ENCODE measurements at regions not wholly inside any gene's neighbourhood (a gene's known extent, or its start where the extent isn't known, plus 50 kb on each side); places are given as distances from the start of the nearest gene placed in this dataset.

DNA sequence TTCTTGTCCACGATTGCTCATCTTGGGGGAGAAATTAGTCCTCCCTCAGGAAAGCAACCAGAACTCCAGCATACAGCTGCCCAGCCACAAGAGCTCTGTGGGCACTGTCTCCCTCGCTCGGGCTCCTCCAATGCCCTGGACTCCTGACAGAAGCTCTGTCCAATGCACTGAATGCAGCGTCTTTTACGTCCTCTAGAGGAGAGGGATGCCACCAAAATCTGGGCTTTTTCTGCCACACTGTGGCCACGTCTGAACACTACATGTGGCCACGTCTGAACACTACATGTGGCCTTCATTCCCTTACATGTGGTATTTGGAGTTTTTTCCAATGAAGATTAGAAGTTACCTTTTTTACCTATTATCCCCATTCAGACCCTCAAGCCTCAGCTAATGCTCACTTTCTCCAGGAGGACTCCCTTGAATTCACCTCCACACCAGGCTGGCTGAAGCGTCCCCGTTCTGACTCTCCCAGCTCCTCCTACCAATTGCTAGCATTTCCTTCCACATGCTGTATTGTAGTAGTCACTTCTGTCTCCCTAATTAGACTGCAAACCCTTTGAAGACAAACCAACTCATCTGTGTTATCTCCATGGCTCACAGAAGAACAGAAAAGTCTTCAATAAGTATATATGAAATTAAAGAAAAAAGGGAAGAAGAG lies 134.3 kb upstream of the PDE1C start:
- BruUV-seq (replicated peaks), result no TSS peak
- H4K20me1 ChIP-seq (ENCODE audit: insufficient read depth, low read length), result no peaks in the 10 kb centered on the region
- H3K4me1 ChIP-seq (ENCODE audit: insufficient read depth, low read length, poor library complexity, severe bottlenecking), result no peaks in the 10 kb centered on the region
- intact Hi-C loops (cut with micrococcal nuclease; ENCODE audit: unreplicated experiment), result loop anchor here (10.0 kb wide), 1 partner anchor 460 kb away; no protein-coding TSS in a partner anchor
- TF ChIP-seq, protein P1, sequence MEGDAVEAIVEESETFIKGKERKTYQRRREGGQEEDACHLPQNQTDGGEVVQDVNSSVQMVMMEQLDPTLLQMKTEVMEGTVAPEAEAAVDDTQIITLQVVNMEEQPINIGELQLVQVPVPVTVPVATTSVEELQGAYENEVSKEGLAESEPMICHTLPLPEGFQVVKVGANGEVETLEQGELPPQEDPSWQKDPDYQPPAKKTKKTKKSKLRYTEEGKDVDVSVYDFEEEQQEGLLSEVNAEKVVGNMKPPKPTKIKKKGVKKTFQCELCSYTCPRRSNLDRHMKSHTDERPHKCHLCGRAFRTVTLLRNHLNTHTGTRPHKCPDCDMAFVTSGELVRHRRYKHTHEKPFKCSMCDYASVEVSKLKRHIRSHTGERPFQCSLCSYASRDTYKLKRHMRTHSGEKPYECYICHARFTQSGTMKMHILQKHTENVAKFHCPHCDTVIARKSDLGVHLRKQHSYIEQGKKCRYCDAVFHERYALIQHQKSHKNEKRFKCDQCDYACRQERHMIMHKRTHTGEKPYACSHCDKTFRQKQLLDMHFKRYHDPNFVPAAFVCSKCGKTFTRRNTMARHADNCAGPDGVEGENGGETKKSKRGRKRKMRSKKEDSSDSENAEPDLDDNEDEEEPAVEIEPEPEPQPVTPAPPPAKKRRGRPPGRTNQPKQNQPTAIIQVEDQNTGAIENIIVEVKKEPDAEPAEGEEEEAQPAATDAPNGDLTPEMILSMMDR (conservative IDR thresholded peaks at IDR 0.05; ENCODE audit: low read length), result 0 out of 2 replicates have a peak, but pooled peaks have one; percentile 38
- no peak for TF ChIP-seq EZH2phosphoT487 (IDR thresholded peaks at IDR 0.05; ENCODE audit: borderline replicate concordance, low read depth, low read length)
- no peak overlapping the region for H3K4me2 ChIP-seq (ENCODE audit: low read length)
- ChIA-PET POLR2A (no interaction called here), CTCF (ENCODE audit: unreplicated experiment) (no interaction called here)
- no peak overlapping the region for H3K4me3 ChIP-seq (ENCODE audit: low read depth, low read length, poor library complexity, severe bottlenecking)
- H3K79me2 ChIP-seq (ENCODE audit: insufficient read depth, low read depth, low read length), result no peaks in the 10 kb centered on the region
- no peaks in the 10 kb centered on the region for H3K9me3 ChIP-seq (ENCODE audit: low read length)
- H3K36me3 ChIP-seq (ENCODE audit: insufficient read depth, low read length), result no peaks in the 10 kb centered on the region
- H2AFZ ChIP-seq (ENCODE audit: low read length), result no peak overlapping the region
- H3K27ac ChIP-seq (ENCODE audit: low read depth, low read length, poor library complexity, severe bottlenecking), result no peak overlapping the region
- no peaks in the 10 kb centered on the region for H3K9me2 ChIP-seq (ENCODE audit: insufficient read depth, low read length)
- peak; percentile 6 for DNase-seq (ENCODE audit: low spot score)

DNA sequence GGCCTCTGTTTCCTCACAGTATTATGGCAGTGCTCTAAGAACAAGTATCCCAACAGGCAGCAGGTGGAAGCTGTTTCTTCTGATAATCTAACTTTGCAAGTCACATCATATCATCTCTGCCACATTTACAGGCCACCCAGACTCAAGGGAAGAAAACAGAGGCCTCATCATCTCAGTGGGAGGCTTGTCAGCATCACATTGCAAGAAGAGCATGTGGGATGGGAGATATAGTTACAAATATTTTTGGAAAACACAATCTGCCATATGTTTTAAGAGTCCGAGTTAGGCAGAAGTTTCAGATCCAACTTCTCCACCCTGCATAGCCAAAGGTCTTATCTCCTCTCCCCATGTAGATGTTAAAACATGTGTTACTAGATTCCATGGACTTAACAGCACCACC lies 130.4 kb upstream of the PDE1C start:
- Histone ChIP-seq H3K4me2 (ENCODE audit: low read length) (no peak overlapping the region), H3K27ac (ENCODE audit: low read depth, low read length, poor library complexity, severe bottlenecking) (no peak overlapping the region), H3K4me3 (ENCODE audit: low read depth, low read length, poor library complexity, severe bottlenecking) (no peak overlapping the region), H3K9me2 (ENCODE audit: insufficient read depth, low read length) (no peaks in the 10 kb centered on the region), H3K36me3 (ENCODE audit: insufficient read depth, low read length) (no peaks in the 10 kb centered on the region), H3K9me3 (ENCODE audit: low read length) (no peaks in the 10 kb centered on the region), H3K79me2 (ENCODE audit: insufficient read depth, low read depth, low read length) (no peaks in the 10 kb centered on the region), H4K20me1 (ENCODE audit: insufficient read depth, low read length) (no peaks in the 10 kb centered on the region), H3K4me1 (ENCODE audit: insufficient read depth, low read length, poor library complexity, severe bottlenecking) (no peaks in the 10 kb centered on the region), H2AFZ (ENCODE audit: low read length) (no peak overlapping the region)
- BruUV-seq (replicated peaks), result no TSS peak
- intact Hi-C loops (cut with micrococcal nuclease; ENCODE audit: unreplicated experiment), result loop anchor here (10.0 kb wide), 1 partner anchor 456 kb away; no protein-coding TSS in a partner anchor
- no peak for DNase-seq (ENCODE audit: low spot score)
- ChIA-PET POLR2A (no interaction called here), CTCF (ENCODE audit: unreplicated experiment) (no interaction called here)
- TF ChIP-seq, protein P1 (conservative IDR thresholded peaks at IDR 0.05; ENCODE audit: low read length), result no peak
- TF ChIP-seq EZH2phosphoT487 (IDR thresholded peaks at IDR 0.05; ENCODE audit: borderline replicate concordance, low read depth, low read length), result no peak

DNA sequence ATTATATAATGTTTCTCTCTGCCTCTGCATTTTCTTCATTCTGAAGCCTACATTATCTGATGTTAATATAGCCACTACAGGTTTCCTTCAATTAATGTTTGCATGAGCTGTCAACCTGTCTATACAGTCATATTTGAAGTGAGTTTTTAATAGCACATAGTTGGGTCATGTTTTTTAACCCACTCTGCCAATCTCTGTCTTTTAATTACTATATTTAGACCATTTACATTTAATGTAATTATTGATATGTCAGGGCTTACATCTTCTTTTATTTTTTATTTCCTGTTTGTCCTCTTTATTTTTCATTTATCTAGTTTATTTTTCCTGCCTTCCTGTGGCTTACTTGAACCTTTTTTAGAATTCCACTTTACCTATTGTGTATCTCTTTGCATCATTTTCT lies 124.3 kb upstream of the PDE1C start:
- intact Hi-C loops (cut with micrococcal nuclease; ENCODE audit: unreplicated experiment), result no loop called here
- H3K36me3 ChIP-seq (ENCODE audit: insufficient read depth, low read length), result no peaks in the 10 kb centered on the region
- no TSS peak for BruUV-seq (replicated peaks)
- no peaks in the 10 kb centered on the region for H4K20me1 ChIP-seq (ENCODE audit: insufficient read depth, low read length)
- H2AFZ ChIP-seq (ENCODE audit: low read length), result no peak overlapping the region
- TF ChIP-seq, protein P1 (conservative IDR thresholded peaks at IDR 0.05; ENCODE audit: low read length), result no peak
- TF ChIP-seq EZH2phosphoT487 (IDR thresholded peaks at IDR 0.05; ENCODE audit: borderline replicate concordance, low read depth, low read length), result no peak
- no peak overlapping the region for H3K4me3 ChIP-seq (ENCODE audit: low read depth, low read length, poor library complexity, severe bottlenecking)
- no peaks in the 10 kb centered on the region for H3K79me2 ChIP-seq (ENCODE audit: insufficient read depth, low read depth, low read length)
- H3K9me3 ChIP-seq (ENCODE audit: low read length), result no peaks in the 10 kb centered on the region
- no peaks in the 10 kb centered on the region for H3K9me2 ChIP-seq (ENCODE audit: insufficient read depth, low read length)
- CTCF ChIA-PET (ENCODE audit: unreplicated experiment), result no interaction called here
- H3K4me1 ChIP-seq (ENCODE audit: insufficient read depth, low read length, poor library complexity, severe bottlenecking), result no peaks in the 10 kb centered on the region
- DNase-seq (ENCODE audit: low spot score), result no peak
- POLR2A ChIA-PET, result no interaction called here
- H3K4me2 ChIP-seq (ENCODE audit: low read length), result no peak overlapping the region
- H3K27ac ChIP-seq (ENCODE audit: low read depth, low read length, poor library complexity, severe bottlenecking), result no peak overlapping the region
